Esophagus muscularis mucosa (tissue), 4 donors: ENCODE measurements at regions not wholly inside any gene's neighbourhood (a gene's known extent, or its start where the extent isn't known, plus 50 kb on each side); places are given as distances from the start of the nearest gene placed in this dataset.
"Not testable (repeated sequence)": the region's sequence is repeated elsewhere in the genome, so short reads cannot be mapped to it uniquely, and the experiment has no call there.

Experiments
- DNase-seq: peaks from one replicate; pipeline ENCODE4 v3.0.0-alpha.2; 2017; ENCODE audit errors: extremely low spot score
- H3K27ac ChIP-seq, 4 donors: fragments of 200-600 bp; sonication (generic); replicated peaks in 1 of 4; 1 replicate in 3 of 4; 2 replicates in 1 of 4; pipeline ENCODE4 v1.5.1; 2016 to 2019; ENCODE audit warnings: mild to moderate bottlenecking in 1 of 4
- H3K27me3 ChIP-seq, 4 donors: fragments of 200-600 bp; sonication (generic); one replicate each; pipeline versions ENCODE4 v1.5.1 to v1.6.0; 2016 to 2019
- H3K36me3 ChIP-seq, 4 donors: fragments of 200-600 bp; sonication (generic); one replicate each; pipeline ENCODE4 v1.5.1; 2016 to 2019
- H3K4me1 ChIP-seq, 4 donors: fragments of 200-600 bp; sonication (generic); one replicate each; pipeline ENCODE4 v1.5.1; 2016 to 2019
- H3K4me3 ChIP-seq, 4 donors: fragments of 200-600 bp; sonication (generic); 1 replicate in 2 of 4; 2 replicates in 2 of 4; pipeline ENCODE4 v1.5.1; 2016 to 2019; ENCODE audit warnings: mild to moderate bottlenecking in 4 of 4, moderate library complexity in 1 of 4
- H3K9me3 ChIP-seq, 4 donors: fragments of 200-600 bp; sonication (generic); 1 replicate in 3 of 4; 2 replicates in 1 of 4; pipeline ENCODE4 v1.5.1; 2016 to 2019
- EP300 ChIP-seq: sonication (generic); formaldehyde crosslinking; IDR thresholded peaks from one replicate; pipeline ENCODE4 v1.6.1; 2017; ENCODE audit warnings: antibody characterized with exemption
- POLR2A ChIP-seq: fragments of 450-650 bp; IDR thresholded peaks from one replicate; pipeline ENCODE4 v1.6.1; 2017; ENCODE audit warnings: antibody characterized with exemption, moderate library complexity, mild to moderate bottlenecking, low read depth
- POLR2AphosphoS5 ChIP-seq, 2 donors: sonication (generic); formaldehyde crosslinking; IDR thresholded peaks; one replicate each; pipeline ENCODE4 v1.6.1; 2017; ENCODE audit warnings: antibody characterized with exemption in 2 of 2
- WGBS: methylation state at CpG from one replicate; pipeline ENCODE4 v1.1.5; 2018; 5-methylcytosine and 5-hydroxymethylcytosine counted together
- intact Hi-C: fragments of 100-400 bp; cut with DNase I; formaldehyde crosslinking; loops from one replicate; pipeline ENCODE4 v1.15.1; 2023
- TF ChIP-seq, protein P1 (sequence below), 3 experiments: fragments of 200-600 bp in 2 of 3; fragments of 450-650 bp in 1 of 3; sonication (generic) in 2 of 3; IDR thresholded peaks; one replicate each; pipeline ENCODE4 v1.5.1; 2017 to 2019; ENCODE audit warnings: antibody characterized with exemption in 3 of 3, mild to moderate bottlenecking in 2 of 3, moderate library complexity in 1 of 3

DNA sequence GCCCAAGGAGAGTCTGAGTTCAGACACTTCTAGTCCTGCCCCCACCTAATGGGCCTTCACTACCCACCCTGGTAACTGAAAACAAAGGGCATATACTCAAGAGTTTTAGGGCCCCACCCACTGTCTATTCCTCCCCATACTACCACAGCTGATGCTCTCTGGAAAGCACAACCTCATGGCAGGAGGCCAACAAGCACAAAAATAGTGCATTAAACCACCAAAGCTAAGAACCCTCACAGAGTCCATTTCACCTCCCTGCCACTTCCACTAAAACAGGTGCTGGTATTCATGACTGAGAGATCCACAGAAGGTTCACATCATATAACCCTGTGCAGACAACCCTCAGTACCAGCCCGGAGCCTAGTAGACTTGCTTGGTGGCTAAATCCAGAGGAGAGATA, 132.1 kb upstream of the ADGRB3 start:
- Histone ChIP-seq H3K4me1 (no peaks in the 10 kb centered on the region), H3K27me3 (no peaks in the 10 kb centered on the region), H3K36me3 (no peaks in the 10 kb centered on the region), H3K27ac (no peak overlapping the region), H3K4me3 (no peak overlapping the region), H3K9me3 (no peaks in the 10 kb centered on the region)
- TF ChIP-seq POLR2AphosphoS5 (IDR thresholded peaks at IDR 0.05) (no peak), EP300 (no peak), POLR2A (no peak)
- TF ChIP-seq, protein P1, sequence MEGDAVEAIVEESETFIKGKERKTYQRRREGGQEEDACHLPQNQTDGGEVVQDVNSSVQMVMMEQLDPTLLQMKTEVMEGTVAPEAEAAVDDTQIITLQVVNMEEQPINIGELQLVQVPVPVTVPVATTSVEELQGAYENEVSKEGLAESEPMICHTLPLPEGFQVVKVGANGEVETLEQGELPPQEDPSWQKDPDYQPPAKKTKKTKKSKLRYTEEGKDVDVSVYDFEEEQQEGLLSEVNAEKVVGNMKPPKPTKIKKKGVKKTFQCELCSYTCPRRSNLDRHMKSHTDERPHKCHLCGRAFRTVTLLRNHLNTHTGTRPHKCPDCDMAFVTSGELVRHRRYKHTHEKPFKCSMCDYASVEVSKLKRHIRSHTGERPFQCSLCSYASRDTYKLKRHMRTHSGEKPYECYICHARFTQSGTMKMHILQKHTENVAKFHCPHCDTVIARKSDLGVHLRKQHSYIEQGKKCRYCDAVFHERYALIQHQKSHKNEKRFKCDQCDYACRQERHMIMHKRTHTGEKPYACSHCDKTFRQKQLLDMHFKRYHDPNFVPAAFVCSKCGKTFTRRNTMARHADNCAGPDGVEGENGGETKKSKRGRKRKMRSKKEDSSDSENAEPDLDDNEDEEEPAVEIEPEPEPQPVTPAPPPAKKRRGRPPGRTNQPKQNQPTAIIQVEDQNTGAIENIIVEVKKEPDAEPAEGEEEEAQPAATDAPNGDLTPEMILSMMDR (IDR thresholded peaks at IDR 0.05): no peak
- WGBS: 88% methylated on average over 1 of the region's 1 CpG
- intact Hi-C loops: no loop called here
- no peak for DNase-seq

DNA sequence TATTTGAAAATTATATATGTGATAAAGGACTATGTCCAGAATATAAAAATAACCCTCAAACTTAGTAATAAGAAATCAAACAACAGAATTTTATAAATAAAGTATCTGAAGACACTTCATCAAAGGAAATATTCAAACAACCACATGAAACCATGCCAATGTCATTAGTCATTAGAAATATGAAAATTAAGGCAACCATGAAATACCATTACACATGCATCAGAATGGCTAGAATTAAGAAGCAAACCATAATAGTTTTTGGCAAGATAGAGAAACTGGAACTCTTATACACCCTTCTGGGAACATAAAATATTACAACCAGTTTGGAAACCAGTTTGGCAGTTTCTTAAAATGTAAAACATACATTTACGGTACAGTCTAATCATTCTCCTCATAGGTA, 137.2 kb upstream of the ADGRB3 start:
- TF ChIP-seq, protein P1 (IDR thresholded peaks at IDR 0.05): no peak
- no peak for TF ChIP-seq POLR2A
- TF ChIP-seq EP300: no peak
- Histone ChIP-seq H3K4me1 (no peaks in the 10 kb centered on the region), H3K4me3 (no peak overlapping the region), H3K27me3 (no peaks in the 10 kb centered on the region), H3K36me3 (no peaks in the 10 kb centered on the region), H3K9me3 (peaks cover 0 to 15% (median 6%) of the 10 kb centered on the region in 4 donors), H3K27ac (no peak overlapping the region)
- intact Hi-C loops: no loop called here
- no peak for DNase-seq
- 92% methylated on average over 1 of the region's 1 CpG for WGBS

DNA sequence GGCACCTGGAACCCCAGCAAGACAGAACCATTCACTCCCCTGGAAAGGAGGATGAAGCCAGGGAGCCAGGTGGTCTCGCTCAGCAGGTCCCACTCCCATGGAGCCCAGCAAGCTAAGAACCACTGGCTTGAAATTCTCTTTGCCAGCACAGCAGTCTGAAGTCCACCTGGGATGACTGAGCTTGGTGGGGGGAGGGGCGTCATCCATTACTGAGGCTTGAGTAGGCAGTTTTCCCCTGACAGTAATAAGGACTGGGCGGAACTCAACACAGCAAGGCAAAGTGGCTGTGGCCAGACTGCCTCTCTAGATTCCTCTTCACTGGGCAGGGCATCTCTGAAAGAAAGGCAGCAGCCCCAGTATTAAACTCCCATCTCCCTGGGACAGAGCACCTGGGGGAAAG, 140.2 kb upstream of the ADGRB3 start:
- H3K27me3 ChIP-seq, H3K36me3 ChIP-seq, DNase-seq, H3K4me1 ChIP-seq, H3K4me3 ChIP-seq, intact Hi-C loops, H3K27ac ChIP-seq: not testable (repeated sequence)
- WGBS: 100% methylated on average over 2 of the region's 3 CpGs
- H3K9me3 ChIP-seq: peaks cover 0 to 15% (median 6%) of the 10 kb centered on the region in 4 donors

DNA sequence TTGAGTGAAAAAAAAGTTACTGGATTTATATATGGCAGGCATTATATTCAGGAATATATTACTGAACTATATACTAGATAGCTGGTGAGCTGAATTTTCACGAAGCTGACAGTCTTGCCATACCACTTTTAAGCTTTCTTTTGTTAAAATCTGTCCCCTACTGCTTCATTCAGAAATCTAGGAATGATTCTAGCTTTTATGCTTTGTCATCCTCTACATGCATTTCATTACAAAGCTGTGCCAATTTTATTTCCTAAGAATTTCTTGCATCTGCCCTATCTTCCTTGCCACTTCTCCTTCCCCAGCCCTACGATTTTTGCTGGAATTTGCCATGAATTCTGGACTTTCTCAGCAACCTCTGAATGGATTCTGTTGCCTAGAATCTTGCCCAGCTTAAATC, 158.5 kb upstream of the ADGRB3 start:
- no peak for TF ChIP-seq POLR2A
- TF ChIP-seq, protein P1 (IDR thresholded peaks at IDR 0.05): no peak

DNA sequence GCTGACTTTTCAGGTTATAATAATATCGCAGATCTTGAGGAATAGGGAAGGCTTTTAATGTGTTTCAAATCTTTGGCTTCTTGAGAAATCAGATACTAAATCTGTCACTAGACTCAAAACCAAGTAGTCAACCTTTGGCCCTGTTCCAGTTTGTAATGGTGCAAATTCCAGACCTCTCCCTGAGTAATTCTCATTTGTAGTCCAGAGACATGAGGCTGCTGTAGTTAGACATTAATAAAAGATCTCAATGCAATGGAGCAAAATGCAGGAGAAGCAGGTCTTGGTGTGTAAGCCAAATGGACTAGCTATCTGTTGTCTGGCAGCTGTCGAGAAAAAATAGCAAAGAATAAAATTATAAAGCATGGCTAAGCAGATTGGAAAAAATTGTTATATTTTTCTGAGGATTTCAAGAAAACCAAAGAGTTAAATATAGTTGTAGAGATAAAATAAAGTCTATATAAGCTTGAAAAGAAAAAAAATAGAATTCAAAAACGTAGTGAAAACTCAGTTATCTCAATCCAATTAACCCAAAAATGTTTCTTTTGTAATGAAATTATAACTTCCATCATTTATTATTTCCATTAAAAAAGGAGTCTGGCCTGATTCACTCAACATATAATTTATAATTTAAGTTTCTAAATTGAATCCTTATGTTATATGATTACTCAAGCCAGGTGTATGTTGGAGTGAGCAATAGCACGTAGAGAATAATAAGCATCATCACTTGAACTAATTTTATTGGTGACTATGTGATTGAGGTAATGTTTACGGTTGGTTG, 161.5 kb upstream of the ADGRB3 start:
- no peaks in the 10 kb centered on the region for H3K36me3 ChIP-seq
- no peak for DNase-seq
- H3K4me3 ChIP-seq: no peak overlapping the region
- H3K9me3 ChIP-seq: no peaks in the 10 kb centered on the region
- H3K27ac ChIP-seq: no peak overlapping the region
- peaks cover 0 to 3% (median 0%) of the 10 kb centered on the region in 4 donors for H3K27me3 ChIP-seq
- intact Hi-C loops: no loop called here
- 72% methylated on average over 5 of the region's 5 CpGs for WGBS
- TF ChIP-seq, protein P1 (IDR thresholded peaks at IDR 0.05): no peak
- TF ChIP-seq POLR2A (no peak), EP300 (no peak)
- no peaks in the 10 kb centered on the region for H3K4me1 ChIP-seq

More for the DNA sequence above, 158.5 kb upstream of the ADGRB3 start:
- WGBS: 60% methylated on average over 2 of the region's 2 CpGs
- no peaks in the 10 kb centered on the region for H3K9me3 ChIP-seq
- no peak for DNase-seq
- no peak overlapping the region for H3K27ac ChIP-seq
- no peak overlapping the region for H3K4me3 ChIP-seq
- no peaks in the 10 kb centered on the region for H3K36me3 ChIP-seq
- H3K27me3 ChIP-seq: no peaks in the 10 kb centered on the region
- intact Hi-C loops: no loop called here
- H3K4me1 ChIP-seq: no peaks in the 10 kb centered on the region
